GM21360 (cell line): ENCODE measurements at regions not wholly inside any gene's neighbourhood (a gene's known extent, or its start where the extent isn't known, plus 50 kb on each side); places are given as distances from the start of the nearest gene placed in this dataset.
"Not testable (repeated sequence)": the region's sequence is repeated elsewhere in the genome, so short reads cannot be mapped to it uniquely, and the experiment has no call there.

Source experiments
- ATAC-seq: cut with Tn5 transposase; IDR thresholded peaks from one replicate; pipeline ENCODE4 v1.9.1; 2021; ENCODE audit warnings: mild to moderate bottlenecking, moderate library complexity; ENCODE audit not compliant: unreplicated experiment

DNA sequence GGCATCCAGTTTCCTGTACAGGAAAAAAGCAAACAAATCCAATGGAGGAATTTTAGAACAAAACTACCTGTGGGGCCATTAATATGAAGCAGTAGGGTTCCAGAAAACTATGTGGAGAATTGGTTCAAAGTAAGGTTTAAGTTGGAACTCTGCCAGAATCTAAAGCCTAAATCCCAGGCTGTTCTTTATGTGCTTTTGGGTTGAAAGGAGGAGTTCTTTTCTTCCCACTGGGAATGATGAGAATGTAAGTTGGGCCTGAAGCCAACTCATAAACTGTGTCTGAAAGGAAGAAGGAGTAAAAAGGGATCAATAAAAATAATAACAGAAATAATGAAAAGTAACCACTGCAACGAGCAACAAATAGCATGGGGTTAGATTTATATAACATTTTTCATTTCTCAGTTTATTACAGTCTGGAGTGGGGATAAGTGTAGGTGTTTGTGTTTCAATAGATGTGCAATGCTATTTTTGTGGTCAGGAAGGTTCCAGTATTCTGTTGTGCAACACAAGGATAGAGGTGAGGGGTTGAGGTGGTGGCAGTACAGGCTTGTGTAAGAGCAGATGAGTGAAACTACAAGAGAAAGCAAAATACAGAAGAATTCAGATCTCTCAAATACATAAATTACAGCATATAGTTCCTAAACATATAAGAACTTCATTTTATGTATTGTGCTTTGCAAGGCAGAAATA, 373.6 kb downstream of the EMP1 start:
- no peak for ATAC-seq

- no peak for ATAC-seq
These were observed 369.8 kb downstream of the EMP1 start for GRCh38 chr12:13566292-13566691.

GRCh38 chr12:13564266-13564810, 367.8 kb downstream of the EMP1 start:
- ATAC-seq = no peak

GRCh38 chr12:13563743-13564125, 367.2 kb downstream of the EMP1 start:
- no peak for ATAC-seq

DNA sequence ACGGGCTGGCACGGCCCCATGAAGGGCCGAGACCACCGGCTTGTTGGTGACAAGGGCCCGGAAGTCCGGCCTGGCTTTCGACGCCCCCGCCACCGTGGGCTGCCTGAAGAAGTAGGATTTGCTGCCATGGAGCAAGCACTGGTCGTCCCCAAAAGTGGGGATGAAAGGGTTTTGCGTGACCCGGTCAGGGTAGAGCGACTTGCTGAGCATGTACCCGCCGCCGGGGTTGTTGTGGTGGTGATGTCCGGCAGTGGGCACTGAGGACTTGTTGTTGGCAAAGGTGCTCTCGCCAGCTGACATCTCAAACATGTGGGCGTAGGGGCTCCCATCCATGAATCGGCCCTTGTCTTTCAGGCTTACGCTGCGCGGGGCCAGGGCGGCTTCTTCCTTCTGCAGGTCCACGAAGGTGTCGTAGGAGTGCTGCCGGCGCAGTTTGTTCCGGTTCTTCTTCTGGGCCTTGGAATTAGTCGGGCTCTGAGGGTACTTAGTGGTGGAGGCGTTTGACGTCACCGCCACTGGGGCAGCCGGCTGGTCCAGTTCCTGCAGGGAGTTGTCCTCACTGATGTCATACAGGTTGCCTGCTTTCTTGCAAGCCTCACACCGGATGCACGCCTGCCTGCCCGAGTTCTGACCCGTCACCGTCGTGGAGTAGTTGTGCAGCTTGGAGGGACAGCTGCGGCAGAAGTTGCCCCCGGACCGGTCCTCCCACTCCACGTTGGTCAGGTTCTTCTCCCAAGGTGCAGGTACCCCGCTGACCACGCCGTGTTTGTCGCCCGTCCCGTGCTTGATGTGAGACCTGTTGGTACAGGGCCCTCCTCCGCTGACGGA, 366.6 kb downstream of the EMP1 start:
- ATAC-seq = no peak

DNA sequence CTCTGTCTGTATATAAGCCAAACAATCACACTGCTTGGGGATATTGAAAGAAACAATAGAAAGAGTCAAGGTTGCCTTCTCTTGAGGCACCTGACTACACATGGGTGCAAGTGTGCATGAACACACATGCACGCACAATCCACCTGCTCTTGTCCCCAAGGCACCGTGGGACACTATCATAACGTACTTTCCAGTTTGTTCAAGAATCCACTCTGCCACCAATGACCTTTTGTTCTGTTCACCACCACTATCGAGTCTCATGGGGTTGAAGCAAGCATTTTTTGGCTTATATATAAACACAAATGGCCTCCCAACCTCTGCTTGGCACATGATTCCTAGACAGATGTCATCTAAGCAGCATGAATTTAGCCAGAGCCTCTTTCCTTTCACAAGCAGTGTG, 365.4 kb downstream of the EMP1 start:
- no peak for ATAC-seq

- ATAC-seq = no peak
These were observed 362.9 kb downstream of the EMP1 start for GRCh38 chr12:13559318-13559978.

DNA sequence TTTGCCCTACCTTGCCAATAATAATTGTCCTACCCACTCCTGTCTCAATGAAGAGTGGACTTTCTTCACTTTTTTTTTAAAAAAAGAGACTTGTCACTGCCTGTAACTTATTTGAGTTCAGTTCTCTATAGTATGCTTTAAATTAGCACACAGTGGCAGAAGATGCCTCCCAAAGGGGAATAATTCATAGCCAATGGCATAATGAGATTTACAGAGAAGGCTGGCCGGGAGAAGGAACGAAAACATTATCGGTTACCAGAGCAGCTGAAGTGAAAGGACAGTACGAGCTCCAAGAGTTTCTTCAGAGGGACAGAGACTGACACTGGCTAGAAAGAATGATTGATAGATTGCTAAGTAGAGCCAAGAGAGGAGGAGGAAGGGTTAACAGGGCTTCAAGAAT, 356.3 kb downstream of the EMP1 start:
- ATAC-seq = no peak

GRCh38 chr12:13547283-13547682, 350.8 kb downstream of the EMP1 start:
- ATAC-seq = no peak

DNA sequence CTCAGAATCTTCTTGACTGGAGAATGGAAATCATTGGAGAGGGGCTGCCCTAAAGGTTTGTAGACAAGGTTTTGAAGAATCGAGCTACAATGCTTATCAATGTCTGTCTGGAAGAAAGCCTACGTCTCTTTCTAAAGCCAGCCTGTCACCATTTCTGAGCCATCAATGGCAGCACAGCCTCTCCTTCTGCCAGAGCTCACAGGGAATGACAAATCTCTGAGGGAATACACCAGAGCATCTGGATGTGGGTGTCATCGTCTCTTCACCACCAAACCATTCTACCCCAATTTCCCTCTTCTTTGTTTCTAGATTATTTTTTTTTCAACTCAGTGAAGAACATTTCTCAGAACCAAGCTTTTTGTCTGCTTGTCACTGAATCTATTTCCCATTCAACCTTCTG, 349.7 kb downstream of the EMP1 start:
- no peak for ATAC-seq

DNA sequence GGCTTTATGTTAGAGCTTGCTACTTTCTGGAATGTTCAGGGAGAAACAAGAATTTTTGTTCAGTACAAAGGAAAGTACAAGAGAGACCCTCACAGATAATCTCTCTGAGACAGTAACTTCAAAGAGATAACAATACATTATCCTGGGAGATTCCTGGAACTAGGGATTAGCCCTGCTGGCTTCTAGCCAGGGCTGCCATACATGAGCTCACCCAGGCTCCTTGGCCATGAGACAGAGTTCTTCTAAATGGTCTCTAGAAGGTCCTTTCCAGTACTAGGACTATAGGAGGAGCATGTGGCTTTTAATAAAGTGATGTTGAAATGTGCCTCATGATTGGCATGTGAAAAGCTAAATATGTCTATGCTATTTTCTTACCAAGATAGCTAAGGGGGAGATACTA, 342.5 kb downstream of the EMP1 start:
- no peak for ATAC-seq

DNA sequence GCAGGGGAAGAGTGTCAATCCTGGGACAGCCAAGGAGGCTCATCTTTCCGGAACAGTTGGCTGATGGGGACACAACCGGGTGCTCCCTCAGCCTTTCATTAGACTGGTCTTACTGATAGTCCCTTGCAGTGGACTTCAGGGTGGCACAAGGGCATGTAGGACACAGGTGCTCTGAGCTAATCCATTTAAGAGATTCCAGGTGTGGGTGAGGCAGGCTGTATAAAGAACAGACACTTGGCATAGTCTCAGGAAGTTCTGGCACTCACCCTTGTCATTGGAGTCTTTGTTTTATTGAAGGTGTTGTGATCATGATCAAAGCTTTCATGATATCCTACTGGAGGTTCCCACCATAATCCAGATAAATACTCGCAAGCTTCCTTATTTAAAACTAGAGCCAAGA, 341.6 kb downstream of the EMP1 start:
- no peak for ATAC-seq

DNA sequence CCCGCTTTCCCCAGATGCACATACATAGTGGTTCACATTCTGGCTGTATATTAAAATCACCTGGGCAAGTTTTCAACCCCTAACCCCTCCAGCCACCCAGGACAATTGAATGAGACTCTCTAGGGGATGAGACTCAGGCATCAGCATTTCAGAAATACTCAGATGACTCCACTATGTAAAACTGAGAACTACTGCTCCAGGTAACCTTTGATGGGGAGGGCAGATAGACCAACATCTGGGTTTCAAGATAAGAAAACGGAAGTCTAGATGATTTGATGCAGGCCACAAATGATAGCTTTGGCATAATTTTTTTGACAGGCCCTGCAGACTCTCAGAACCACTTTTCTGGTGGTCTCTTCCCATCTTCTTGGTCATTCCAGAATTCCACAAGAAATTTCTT, 341.1 kb downstream of the EMP1 start:
- ATAC-seq = peak; percentile 69

GRCh38 chr12:13536219-13536910, 339.8 kb downstream of the EMP1 start:
- ATAC-seq = peak; percentile 95

DNA sequence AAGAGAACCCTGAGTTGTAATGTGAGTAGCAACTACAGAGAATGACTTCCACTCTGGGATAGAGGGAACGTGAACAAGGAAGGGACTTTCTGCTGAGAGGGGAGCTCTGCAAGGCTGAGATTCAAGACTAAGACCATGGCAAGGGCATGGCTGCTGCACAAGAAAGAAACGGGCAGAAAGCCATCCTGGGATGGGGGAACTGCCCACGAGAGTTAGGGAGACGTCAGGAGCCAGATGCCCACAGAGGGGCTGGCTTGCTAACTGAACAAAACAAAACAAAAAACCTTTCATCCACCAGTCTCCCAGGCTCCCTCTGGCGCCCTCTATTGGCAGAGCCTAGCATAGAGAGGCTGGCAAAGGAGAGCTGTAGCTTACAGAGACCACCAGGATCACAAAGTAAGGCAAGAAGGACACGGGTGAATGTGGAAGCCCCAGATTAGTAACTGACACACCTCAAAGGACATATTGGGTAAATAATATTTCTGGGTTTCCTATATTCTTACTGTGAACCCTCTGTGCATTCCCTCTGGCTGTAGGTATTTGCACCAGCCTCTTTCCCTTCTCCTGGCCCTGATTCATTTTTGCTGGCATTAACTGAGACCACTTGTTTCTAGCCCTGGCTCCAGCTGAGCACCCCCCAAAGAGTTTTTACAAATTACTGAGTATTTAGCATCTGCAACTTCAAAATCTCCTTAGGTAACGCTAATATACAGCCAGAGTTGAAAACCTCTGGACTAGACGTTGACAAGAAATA, 338.3 kb downstream of the EMP1 start:
- ATAC-seq = no peak

- no peak for ATAC-seq
These were observed 337.7 kb downstream of the EMP1 start for GRCh38 chr12:13534242-13534641.

DNA sequence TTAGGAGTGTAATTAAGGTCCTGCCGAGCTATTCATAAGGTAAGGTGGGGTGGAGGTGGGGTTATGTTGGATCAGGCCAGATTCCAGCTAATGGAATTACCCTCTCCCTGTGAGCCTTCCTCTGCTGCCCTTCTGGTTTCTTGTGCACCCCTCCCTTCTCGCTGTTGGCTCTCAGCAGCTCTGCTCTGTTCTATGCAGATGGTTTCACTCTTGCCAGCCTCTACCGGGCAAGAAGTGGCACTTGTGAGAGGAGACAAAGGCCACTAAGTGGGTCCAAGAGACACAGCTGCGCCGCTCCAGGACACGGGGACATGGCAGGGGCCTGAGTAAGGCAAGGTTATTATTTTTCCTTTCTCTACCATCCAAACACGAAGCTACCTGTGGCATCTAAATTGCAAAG, 334.4 kb downstream of the EMP1 start:
- ATAC-seq = no peak

DNA sequence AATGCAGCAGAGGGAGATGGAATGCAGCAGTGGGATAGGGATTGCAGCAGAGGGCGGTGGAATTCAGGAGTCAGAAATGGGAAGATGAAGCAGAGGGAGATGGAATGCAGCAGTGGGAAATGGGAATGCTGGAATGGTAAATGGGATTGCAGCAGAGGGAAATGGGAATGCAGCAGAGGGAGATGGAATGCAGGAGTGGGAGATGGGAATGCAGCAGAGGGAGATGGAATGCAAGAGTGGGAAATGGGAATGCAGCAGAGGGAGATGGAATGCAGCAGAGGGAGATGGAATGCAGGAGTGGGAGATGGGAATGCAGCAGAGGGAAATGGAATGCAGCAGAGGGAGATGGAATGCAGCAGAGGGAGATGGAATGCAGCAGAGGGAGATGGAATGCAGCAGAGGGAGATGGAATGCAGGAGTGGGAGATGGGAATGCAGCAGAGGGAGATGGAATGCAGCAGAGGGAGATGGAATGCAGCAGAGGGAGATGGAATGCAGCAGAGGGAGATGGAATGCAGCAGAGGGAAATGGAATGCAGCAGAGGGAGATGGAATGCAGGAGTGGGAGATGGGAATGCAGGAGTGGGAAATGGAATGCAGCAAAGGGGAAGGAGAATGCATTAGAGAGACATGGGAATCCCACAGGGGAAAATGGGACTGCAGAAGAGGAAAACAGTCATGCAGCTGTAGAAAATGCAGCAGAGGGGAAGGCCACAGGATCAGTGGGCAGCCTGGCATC, 329.8 kb downstream of the EMP1 start:
- not testable (repeated sequence) for ATAC-seq

GRCh38 chr12:13523536-13524307, 327.2 kb downstream of the EMP1 start:
- no peak for ATAC-seq
